ENCODE measurements at regions not wholly inside any gene's neighbourhood (a gene's known extent, or its start where the extent isn't known, plus 50 kb on each side); places are given as distances from the start of the nearest gene placed in this dataset.

GRCh38 chr2:219824996-219825395 lies 197.6 kb downstream of the SLC4A3 start:
- Histone ChIP-seq H3K36me3 (replicated peaks in 1 of 2) (no peaks in the 10 kb centered on the region), H3K4me3 (no peak overlapping the region), H3K27me3 (no peaks in the 10 kb centered on the region), H3K9me3 (replicated peaks in 1 of 3) (no peaks in the 10 kb centered on the region), H3K27ac (no peak overlapping the region), H3K4me1 (replicated peaks in 1 of 2) (no peaks in the 10 kb centered on the region)
- TF ChIP-seq CTCF (IDR thresholded peaks at IDR 0.05), result no peak
- no peak for TF ChIP-seq POLR2A (IDR thresholded peaks at IDR 0.05)
- intact Hi-C loops (cut with DNase I), result no loop called here
- no peak for DNase-seq
- WGBS, 4 donors, result 65 to 76% (median 71%) methylated on average over 3 of the region's 3 CpGs

- H3K4me1 ChIP-seq (replicated peaks in 1 of 2), result no peaks in the 10 kb centered on the region
- no peak for DNase-seq
- H3K36me3 ChIP-seq (replicated peaks in 1 of 2), result no peaks in the 10 kb centered on the region
- TF ChIP-seq POLR2A (IDR thresholded peaks at IDR 0.05) (no peak), CTCF (IDR thresholded peaks at IDR 0.05) (no peak)
- H3K27me3 ChIP-seq, result no peaks in the 10 kb centered on the region
- H3K9me3 ChIP-seq (replicated peaks in 1 of 3), result no peaks in the 10 kb centered on the region
- H3K27ac ChIP-seq, result no peak overlapping the region
- intact Hi-C loops (cut with DNase I), result no loop called here
- 66 to 79% (median 69%) methylated on average over 4 to 5 of the region's 5 CpGs for WGBS, 4 donors
- H3K4me3 ChIP-seq, result no peak overlapping the region
Observed at GRCh38 chr2:219828127-219828526, 200.7 kb downstream of the SLC4A3 start.

GRCh38 chr2:219829667-219830352 lies 202.4 kb downstream of the SLC4A3 start:
- Histone ChIP-seq H3K9me3 (replicated peaks in 1 of 3) (no peaks in the 10 kb centered on the region), H3K27me3 (no peaks in the 10 kb centered on the region), H3K4me3 (no peak overlapping the region), H3K36me3 (replicated peaks in 1 of 2) (no peaks in the 10 kb centered on the region), H3K27ac (no peak overlapping the region), H3K4me1 (replicated peaks in 1 of 2) (no peaks in the 10 kb centered on the region)
- TF ChIP-seq POLR2A (IDR thresholded peaks at IDR 0.05) (no peak), CTCF (IDR thresholded peaks at IDR 0.05) (no peak)
- 83 to 88% (median 83%) methylated on average over 19 to 20 of the region's 20 CpGs for WGBS, 4 donors
- intact Hi-C loops (cut with DNase I), result no loop called here
- no peak for DNase-seq

GRCh38 chr2:219830353-219830738 lies 202.9 kb downstream of the SLC4A3 start:
- Histone ChIP-seq H3K27ac (no peak overlapping the region), H3K9me3 (replicated peaks in 1 of 3) (no peaks in the 10 kb centered on the region), H3K36me3 (replicated peaks in 1 of 2) (no peaks in the 10 kb centered on the region), H3K4me1 (replicated peaks in 1 of 2) (no peaks in the 10 kb centered on the region), H3K27me3 (no peaks in the 10 kb centered on the region), H3K4me3 (no peak overlapping the region)
- intact Hi-C loops (cut with DNase I), result no loop called here
- WGBS, 4 donors, result 82 to 92% (median 83%) methylated on average over 3 to 5 of the region's 5 CpGs
- TF ChIP-seq POLR2A (IDR thresholded peaks at IDR 0.05) (no peak), CTCF (IDR thresholded peaks at IDR 0.05) (no peak)
- DNase-seq, result no peak
